ENCODE measurements at regions not wholly inside any gene's neighbourhood (a gene's known extent, or its start where the extent isn't known, plus 50 kb on each side); places are given as distances from the start of the nearest gene placed in this dataset.

DNA sequence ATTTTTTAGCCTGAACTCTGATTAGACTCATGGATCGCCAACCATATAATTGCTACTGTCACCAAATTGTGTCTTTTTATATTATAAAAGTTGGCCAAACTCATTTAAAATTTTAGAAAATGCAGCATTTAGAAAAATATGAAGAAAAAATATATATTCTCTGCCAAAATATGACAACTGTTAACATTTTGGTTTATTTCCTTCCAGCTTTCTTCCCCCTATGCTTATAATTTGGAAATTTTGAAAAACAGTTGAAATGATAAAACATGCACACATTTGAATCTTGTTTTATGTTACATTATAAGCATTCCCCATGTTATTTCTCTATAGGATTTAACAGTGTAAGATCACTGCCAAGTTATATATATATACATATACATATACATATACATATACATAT lies 1112.8 kb downstream of the TUSC7 start:
- no peak for DNase-seq (ENCODE audit: low spot score)

- DNase-seq (ENCODE audit: low spot score): no peak
Observed at GRCh38 chr3:117836296-117836695, 1126.7 kb downstream of the TUSC7 start.

DNA sequence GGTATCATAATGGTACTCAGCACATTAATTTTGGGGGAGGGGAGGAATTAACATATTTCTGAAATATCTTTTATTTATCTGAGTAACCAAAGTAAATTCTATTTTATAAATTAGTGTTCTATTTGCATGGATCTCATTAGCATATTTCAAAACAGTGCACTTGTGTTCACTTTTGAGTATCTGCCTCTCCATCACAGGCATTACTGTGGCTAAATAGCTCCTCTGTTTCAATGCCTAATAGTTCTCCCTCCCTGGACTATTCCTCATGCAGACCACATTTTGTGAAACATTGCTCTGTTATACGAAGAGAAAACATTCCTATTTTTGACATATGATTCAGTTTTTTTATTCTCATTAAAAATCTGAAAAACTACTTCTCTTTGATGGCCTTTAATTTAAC lies 1127.8 kb downstream of the TUSC7 start:
- DNase-seq (ENCODE audit: low spot score): no peak

DNA sequence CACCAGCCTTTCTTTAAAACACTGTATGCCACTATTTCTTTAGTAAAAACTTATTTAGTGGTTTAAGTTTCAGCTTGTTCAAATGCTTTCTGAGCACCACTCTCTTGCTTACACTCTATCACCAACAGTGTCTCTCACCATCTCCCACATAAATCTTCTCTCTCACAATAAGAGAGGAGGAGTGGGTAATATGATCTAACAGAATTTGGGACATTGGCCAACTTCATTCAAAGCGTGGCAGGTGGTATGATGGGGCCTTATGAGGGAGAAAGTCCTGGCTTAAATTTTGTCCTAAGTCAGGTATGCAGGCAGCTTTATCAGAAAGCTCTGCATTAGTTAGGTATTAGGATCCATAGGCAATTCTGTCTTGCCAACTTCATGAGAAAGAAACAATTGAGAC lies 1132.5 kb downstream of the TUSC7 start:
- DNase-seq (ENCODE audit: low spot score): no peak

DNA sequence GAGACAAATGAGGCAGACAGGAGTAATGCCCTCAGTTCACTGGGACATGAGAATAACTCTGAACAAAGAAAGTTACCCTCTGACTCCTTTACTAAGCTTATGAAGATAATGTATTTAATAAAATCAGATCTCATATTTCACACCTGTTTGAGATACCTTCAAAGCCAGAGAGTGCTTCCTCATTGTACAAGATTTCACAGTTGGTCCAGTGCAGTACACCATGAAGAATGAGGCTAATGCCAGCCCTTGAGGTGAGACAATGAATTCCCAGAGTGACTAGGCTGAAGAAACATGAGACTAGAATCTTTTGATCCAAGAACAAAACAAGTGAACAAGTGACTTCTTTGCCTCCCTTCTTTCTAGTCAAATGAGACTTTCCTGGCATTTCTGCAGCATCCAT lies 1133.8 kb downstream of the TUSC7 start:
- DNase-seq (ENCODE audit: low spot score): no peak

DNA sequence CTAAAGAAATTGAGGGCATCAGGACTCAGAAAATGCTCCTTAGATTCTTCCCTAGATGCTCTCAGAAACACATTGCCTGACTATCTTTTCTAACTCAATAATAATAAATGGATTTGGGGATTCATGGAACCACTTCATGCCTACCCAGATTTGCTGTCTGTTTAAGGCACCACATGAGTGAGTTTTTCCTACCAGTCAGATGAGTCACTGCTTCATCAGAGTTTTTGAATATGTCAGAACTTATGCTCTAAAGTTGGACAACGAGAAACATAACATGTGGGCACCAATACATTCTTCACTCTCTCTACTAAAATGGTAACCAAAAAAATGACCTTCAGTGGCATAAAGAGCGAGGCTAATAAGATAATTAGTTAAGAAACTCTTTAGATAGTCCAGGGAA lies 1135.1 kb downstream of the TUSC7 start:
- DNase-seq (ENCODE audit: low spot score): no peak

DNA sequence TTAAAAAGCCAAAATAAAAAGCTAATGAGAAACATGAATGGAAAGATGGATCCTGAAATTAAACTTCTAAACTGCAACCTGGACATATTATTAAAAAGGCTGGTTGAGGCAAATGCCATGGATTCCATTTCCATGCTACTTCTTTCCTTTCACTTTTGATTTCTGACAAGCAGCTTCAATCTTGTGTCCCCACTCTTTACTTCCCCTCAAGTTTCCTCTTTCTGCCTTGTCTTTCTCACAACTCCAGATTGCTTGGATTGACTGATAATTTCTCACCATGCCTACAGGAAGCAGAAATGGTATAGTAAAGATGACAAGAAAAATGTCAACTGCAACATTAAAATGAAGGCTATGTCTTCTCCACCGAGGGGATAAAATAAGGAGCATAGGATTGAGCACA lies 1136.7 kb downstream of the TUSC7 start:
- no peak for DNase-seq (ENCODE audit: low spot score)

DNA sequence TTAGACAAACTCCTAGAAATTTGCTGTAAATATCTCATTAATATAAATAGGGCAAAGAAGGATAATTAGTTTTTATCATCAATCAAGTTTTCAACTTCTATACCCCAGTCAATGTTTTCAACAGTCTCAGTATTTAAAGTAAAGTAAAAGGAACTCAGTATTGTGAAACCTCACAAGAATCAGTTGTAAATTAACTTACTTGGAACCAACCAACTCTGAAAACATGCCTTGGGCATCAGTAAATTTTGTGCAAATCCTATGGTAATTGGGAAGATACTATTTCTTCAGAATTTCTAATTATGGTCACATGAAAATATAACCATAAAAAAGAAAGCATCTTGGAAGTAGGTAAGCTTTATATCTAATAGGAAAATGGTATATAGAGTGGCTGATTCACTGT lies 1139.0 kb downstream of the TUSC7 start:
- DNase-seq (ENCODE audit: low spot score): no peak

- peak; percentile 96 for DNase-seq (ENCODE audit: low spot score)
Observed at GRCh38 chr3:117853923-117854668, 1144.5 kb downstream of the TUSC7 start.

GRCh38 chr3:117856354-117856753 lies 1146.8 kb downstream of the TUSC7 start:
- no peak for DNase-seq (ENCODE audit: low spot score)

- DNase-seq (ENCODE audit: low spot score): no peak
Observed at GRCh38 chr3:117863146-117863545, 1153.6 kb downstream of the TUSC7 start.

- DNase-seq (ENCODE audit: low spot score): no peak
Observed at GRCh38 chr3:117865338-117865737, 1155.8 kb downstream of the TUSC7 start.

DNA sequence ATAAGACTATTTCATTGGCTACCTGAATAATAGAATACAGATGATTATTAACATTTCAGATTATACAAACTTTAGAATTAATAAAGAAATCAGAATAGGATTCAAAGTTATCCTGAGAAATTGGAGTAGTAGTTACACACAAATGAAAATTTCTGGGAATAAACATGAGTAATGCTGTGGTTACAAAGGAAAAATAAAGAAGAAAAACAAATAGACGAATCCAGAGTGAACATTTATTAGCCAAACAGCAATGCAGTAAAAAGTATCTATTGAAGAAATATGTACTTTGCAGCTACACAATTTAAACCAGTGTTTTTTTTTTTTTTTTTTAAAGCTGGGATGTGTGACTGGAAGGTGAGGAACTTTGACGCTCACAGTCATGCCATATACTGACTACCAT lies 1159.2 kb downstream of the TUSC7 start:
- peak; percentile 60 for DNase-seq (ENCODE audit: low spot score)

- DNase-seq (ENCODE audit: low spot score): no peak
Observed at GRCh38 chr3:117871934-117872333, 1162.4 kb downstream of the TUSC7 start.

GRCh38 chr3:117872594-117873248 lies 1161.9 kb downstream of the IGSF11 start:
- DNase-seq (ENCODE audit: low spot score): peak; percentile 48

DNA sequence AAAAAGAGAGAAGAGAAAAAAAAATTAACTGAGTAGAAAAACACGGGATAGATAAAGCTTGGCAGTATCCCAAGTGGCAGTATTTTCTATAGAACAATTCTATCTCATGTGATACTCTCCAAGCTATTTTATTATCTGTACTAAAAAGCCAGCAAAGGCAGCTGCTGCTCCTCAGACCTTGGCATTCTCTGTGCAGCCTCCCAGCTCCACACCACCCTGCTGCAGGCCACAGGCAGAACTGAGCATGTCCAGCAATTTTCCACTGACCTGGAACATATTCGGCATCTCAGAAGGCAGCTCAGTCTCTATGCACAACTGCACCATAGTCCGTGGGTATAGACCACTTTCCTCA lies 1161.4 kb downstream of the IGSF11 start:
- DNase-seq (ENCODE audit: low spot score): peak; percentile 73

GRCh38 chr3:117874028-117874690 lies 1160.5 kb downstream of the IGSF11 start:
- no peak for DNase-seq (ENCODE audit: low spot score)

DNA sequence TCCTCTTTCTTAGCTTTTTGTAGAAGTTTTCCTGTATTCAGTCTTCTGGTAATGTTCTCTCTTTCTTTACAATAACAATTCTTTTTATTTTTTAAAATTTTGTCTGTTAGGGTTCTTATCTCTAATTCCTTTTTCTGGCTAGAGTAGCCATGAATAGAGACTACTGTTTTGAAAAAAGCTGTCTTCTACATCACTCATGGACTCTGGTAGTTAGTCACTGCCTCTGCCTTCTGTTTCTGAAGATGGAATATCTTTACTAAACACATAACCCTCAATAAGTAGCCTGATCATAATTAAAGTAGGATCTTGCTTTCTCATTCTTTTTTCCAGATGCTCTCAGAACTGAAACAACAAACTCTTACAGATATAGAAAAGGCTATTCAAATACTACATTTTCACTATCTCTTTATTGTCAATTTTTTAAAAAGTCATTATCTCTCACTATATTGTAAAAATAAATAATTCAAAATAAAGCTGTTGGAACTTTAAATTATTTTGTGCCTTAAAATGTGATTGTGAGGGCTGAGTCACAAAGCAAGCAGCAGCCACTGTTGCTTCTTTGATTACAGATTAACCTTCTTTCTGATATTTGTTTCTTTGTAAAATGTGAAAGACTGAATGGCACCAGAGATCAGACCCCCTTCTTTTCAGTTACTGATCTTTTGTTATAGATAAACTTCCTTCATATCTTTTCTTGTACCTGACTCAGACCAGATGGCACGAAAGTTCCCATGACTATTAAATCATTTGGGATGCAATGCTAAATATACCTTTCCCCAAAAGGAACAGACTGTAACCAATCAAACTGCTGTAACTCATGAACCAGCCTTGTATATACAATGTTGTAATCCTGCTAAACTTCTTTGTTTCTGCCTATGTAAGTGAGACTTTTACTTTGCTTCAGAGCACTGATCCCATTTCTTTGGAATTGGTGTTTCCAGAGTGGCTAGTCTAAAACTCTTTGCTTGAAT lies 1159.5 kb downstream of the IGSF11 start:
- no peak for DNase-seq (ENCODE audit: low spot score)

GRCh38 chr3:117875887-117876286 lies 1158.8 kb downstream of the IGSF11 start:
- DNase-seq (ENCODE audit: low spot score): no peak

DNA sequence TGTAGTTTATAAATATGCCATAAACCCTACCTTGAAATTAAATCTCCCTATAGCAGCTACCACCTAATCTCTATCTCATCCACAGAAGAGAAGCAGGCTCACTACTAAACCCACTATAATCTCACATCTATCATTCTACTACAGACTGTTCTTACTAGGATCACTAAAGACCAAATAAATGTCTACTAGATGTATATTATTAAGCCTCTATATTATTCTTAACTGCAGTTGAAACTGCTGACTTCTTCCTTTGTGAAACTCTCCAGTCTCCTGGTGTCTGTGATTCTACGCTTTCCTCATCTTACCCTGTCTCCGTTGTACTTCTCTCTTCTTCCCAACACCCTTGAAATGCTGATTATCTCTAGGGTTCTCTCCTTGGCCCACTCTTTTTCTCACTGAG lies 1154.0 kb downstream of the IGSF11 start:
- no peak for DNase-seq (ENCODE audit: low spot score)

DNA sequence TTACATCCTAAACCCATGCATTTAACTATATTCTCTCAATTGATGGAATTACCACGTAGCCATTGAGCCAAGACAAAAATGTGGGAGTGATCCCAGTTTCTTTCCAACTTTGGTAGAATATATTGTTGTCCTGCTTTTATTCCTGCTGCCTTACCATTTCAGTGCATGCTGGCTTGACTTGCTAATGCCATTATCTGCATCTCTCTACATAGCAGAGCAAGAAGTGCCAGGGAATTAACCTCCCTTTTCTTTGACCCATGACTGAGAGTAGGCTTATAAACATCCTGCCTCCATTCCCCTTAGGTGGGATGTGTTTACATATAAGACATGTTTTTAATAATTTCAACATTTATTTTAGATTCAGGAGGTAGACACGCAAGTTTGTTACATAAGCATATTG lies 1153.4 kb downstream of the IGSF11 start:
- no peak for DNase-seq (ENCODE audit: low spot score)

DNA sequence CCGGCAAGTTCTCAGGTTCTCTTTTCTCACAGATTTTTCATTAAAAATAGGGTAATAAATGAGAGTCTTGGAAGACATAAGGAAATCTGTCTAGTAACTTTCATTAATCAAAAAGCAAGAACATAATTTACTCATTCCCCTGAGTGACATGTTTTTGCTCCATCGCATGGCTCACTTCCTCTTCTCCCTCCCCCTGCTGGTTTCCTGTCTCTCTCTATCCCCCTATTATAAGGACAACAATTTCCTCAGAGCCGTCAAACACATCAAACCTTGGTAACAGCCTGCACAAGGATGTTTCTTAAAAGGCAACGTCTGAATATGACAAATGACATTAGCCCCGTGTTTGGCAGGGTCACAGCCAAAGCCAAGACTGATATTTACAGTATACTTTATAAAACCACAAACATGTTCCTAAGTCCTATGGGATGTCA lies 1149.6 kb downstream of the IGSF11 start:
- DNase-seq (ENCODE audit: low spot score): peak; percentile 34
